Liver (tissue), 8 donors: ENCODE measurements at regions not wholly inside any gene's neighbourhood (a gene's known extent, or its start where the extent isn't known, plus 50 kb on each side); places are given as distances from the start of the nearest gene placed in this dataset.

Experiments used
- DNase-seq: peaks from one replicate; pipeline ENCODE4 v3.0.0-alpha.2; 2017; ENCODE audit warnings: low spot score
- H3K27ac ChIP-seq, 2 donors: one replicate each; pipeline ENCODE4 v1.7.0; 2013; ENCODE audit warnings: inconsistent platforms in 2 of 2, low read length in 2 of 2, control low read depth in 1 of 2, low read depth in 1 of 2, mild to moderate bottlenecking in 1 of 2
- H3K27me3 ChIP-seq, 4 donors: one replicate each; pipeline versions ENCODE4 v1.6.1 to v1.7.0; 2013; ENCODE audit warnings: low read length in 3 of 4, inconsistent platforms in 1 of 4, mild to moderate bottlenecking in 1 of 4, moderate library complexity in 1 of 4; ENCODE audit not compliant: control insufficient read depth in 4 of 4, insufficient read depth in 4 of 4
- H3K36me3 ChIP-seq, 4 donors: one replicate each; pipeline versions ENCODE4 v1.6.1 to v1.7.0; 2013; ENCODE audit warnings: low read length in 3 of 4, mild to moderate bottlenecking in 3 of 4, low read depth in 1 of 4, moderate library complexity in 1 of 4; ENCODE audit not compliant: control insufficient read depth in 4 of 4, insufficient read depth in 3 of 4
- H3K4me1 ChIP-seq, 4 donors: one replicate each; pipeline versions ENCODE4 v1.6.1 to v1.7.0; 2013; ENCODE audit warnings: low read length in 3 of 4, mild to moderate bottlenecking in 3 of 4, moderate library complexity in 1 of 4; ENCODE audit not compliant: control insufficient read depth in 4 of 4, insufficient read depth in 4 of 4
- H3K4me3 ChIP-seq, 3 donors: one replicate each; pipeline versions ENCODE4 v1.6.1 to v1.7.0; 2013; ENCODE audit warnings: low read length in 3 of 3, control low read depth in 1 of 3, low read depth in 1 of 3, mild to moderate bottlenecking in 1 of 3
- H3K9ac ChIP-seq, 2 donors: one replicate each; pipeline ENCODE4 v1.7.0; 2013; ENCODE audit warnings: low read length in 2 of 2, mild to moderate bottlenecking in 2 of 2, moderate library complexity in 2 of 2, control low read depth in 1 of 2, low read depth in 1 of 2
- H3K9me3 ChIP-seq, 4 donors: one replicate each; pipeline versions ENCODE4 v1.6.1 to v1.7.0; 2013; ENCODE audit warnings: low read length in 3 of 4; ENCODE audit not compliant: control insufficient read depth in 4 of 4
- CTCF ChIP-seq: fragments of 150-350 bp; IDR thresholded peaks from 2 replicates; pipeline ENCODE4 v1.5.1; 2017; ENCODE audit warnings: improper control_type of control experiment, low read depth, low read length; ENCODE audit not compliant: missing input control
- EGR1 ChIP-seq, 2 donors: IDR thresholded peaks; 2 replicates each; pipeline ENCODE4 v1.6.1; 2016 to 2018; ENCODE audit warnings: antibody characterized with exemption in 2 of 2, low read depth in 2 of 2
- FOXA1 ChIP-seq: IDR thresholded peaks from 2 replicates; pipeline ENCODE4 v1.6.1; 2016; ENCODE audit warnings: antibody characterized with exemption
- FOXA2 ChIP-seq: IDR thresholded peaks from 2 replicates; pipeline ENCODE4 v1.6.1; 2016; ENCODE audit warnings: antibody characterized with exemption
- GABPA ChIP-seq, 2 donors: IDR thresholded peaks in 1 of 2; conservative IDR thresholded peaks in 1 of 2; 2 replicates each; pipeline ENCODE4 v1.6.1; 2016; ENCODE audit warnings: antibody characterized with exemption in 2 of 2, mild to moderate bottlenecking in 1 of 2, moderate library complexity in 1 of 2
- HNF4A ChIP-seq, 2 donors: conservative IDR thresholded peaks; 2 replicates each; pipeline ENCODE4 v1.6.1; 2016; ENCODE audit warnings: antibody characterized with exemption in 2 of 2, mild to moderate bottlenecking in 2 of 2
- HNF4G ChIP-seq: IDR thresholded peaks from 2 replicates; pipeline ENCODE4 v1.6.1; 2016; ENCODE audit warnings: antibody characterized with exemption
- JUND ChIP-seq, 2 donors: IDR thresholded peaks; 2 replicates each; pipeline ENCODE4 v1.6.1; 2016; ENCODE audit warnings: antibody characterized with exemption in 2 of 2
- MAX ChIP-seq: IDR thresholded peaks from 2 replicates; pipeline ENCODE4 v1.6.1; 2016; ENCODE audit warnings: antibody characterized with exemption
- NR2F2 ChIP-seq: IDR thresholded peaks from 2 replicates; pipeline ENCODE4 v1.6.1; 2016; ENCODE audit warnings: antibody characterized with exemption
- REST ChIP-seq: IDR thresholded peaks from 2 replicates; pipeline ENCODE4 v1.6.1; 2016; ENCODE audit warnings: antibody characterized with exemption, mild to moderate bottlenecking
- RXRA ChIP-seq, 2 donors: IDR thresholded peaks; 2 replicates each; pipeline ENCODE4 v1.6.1; 2017 to 2018; ENCODE audit warnings: antibody characterized with exemption in 2 of 2, mild to moderate bottlenecking in 1 of 2
- TAF1 ChIP-seq: conservative IDR thresholded peaks from 2 replicates; pipeline ENCODE4 v1.6.1; 2016; ENCODE audit warnings: antibody characterized with exemption, mild to moderate bottlenecking
- YY1 ChIP-seq: IDR thresholded peaks from 2 replicates; pipeline ENCODE4 v1.6.1; 2016; ENCODE audit warnings: antibody characterized with exemption, mild to moderate bottlenecking
- WGBS: extraction: QIAGEN DNeasy Blood & Tissue Kit; methylation state at CpG from one replicate; pipeline ENCODE4 v1.1.7; 2013; 5-methylcytosine and 5-hydroxymethylcytosine counted together
- TF ChIP-seq, protein P1 (sequence below): IDR thresholded peaks from 2 replicates; pipeline ENCODE4 v1.6.1; 2016; ENCODE audit warnings: antibody characterized with exemption
- donor health status: healthy.
- donor health status: healthy.
- donor health status: healthy.
- donor health status: healthy.
- donor health status: healthy.

DNA sequence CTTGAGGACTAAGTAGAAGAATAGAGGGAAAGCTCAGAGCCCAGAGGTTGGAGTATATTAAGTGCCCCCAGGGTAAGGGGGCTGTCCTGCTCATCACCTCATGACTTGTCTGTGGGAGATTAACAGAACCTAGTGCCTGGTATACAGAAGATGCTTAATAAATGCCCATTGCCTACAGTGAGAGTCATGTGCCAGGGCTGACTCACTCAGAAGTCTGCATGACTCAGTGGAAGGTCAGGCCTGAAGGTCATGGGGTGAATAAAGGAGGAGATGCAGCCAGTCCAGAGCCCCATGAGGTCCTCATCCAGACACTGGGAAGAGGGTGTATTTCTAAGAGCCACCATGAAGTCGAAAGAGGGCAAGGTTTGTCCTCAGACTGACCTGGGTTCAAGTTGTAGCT lies 62.5 kb upstream of the TLE3 start (continued):
- TF ChIP-seq REST (no peak), HNF4A (conservative IDR thresholded peaks at IDR 0.05) (no peak), EGR1 (IDR thresholded peaks at IDR 0.05; ENCODE audit: low read depth in 2 of 2) (no peak), GABPA (IDR thresholded peaks at IDR 0.05 in 1 of 2, conservative IDR thresholded peaks at IDR 0.05 in 1 of 2) (no peak), YY1 (no peak), RXRA (IDR thresholded peaks at IDR 0.05) (no peak), FOXA2 (no peak)

- no peaks in the 10 kb centered on the region for H3K27me3 ChIP-seq
- 78% methylated on average over 2 of the region's 2 CpGs for WGBS
- no peak overlapping the region for H3K4me3 ChIP-seq
- H3K9me3 ChIP-seq, result no peaks in the 10 kb centered on the region
- TF ChIP-seq HNF4A (conservative IDR thresholded peaks at IDR 0.05) (peak in 1 of 2 donors; percentile 20), CTCF (no peak), EGR1 (IDR thresholded peaks at IDR 0.05; ENCODE audit: low read depth in 2 of 2) (no peak)
- H3K4me1 ChIP-seq, result peaks cover 0 to 7% (median 3%) of the 10 kb centered on the region in 4 donors
- DNase-seq, result no peak
- H3K9ac ChIP-seq, result no peak overlapping the region
- H3K27ac ChIP-seq, result no peak overlapping the region
- H3K36me3 ChIP-seq, result no peaks in the 10 kb centered on the region
These were observed 61.9 kb upstream of the TLE3 start for GRCh38 chr15:70159713-70160009.

DNA sequence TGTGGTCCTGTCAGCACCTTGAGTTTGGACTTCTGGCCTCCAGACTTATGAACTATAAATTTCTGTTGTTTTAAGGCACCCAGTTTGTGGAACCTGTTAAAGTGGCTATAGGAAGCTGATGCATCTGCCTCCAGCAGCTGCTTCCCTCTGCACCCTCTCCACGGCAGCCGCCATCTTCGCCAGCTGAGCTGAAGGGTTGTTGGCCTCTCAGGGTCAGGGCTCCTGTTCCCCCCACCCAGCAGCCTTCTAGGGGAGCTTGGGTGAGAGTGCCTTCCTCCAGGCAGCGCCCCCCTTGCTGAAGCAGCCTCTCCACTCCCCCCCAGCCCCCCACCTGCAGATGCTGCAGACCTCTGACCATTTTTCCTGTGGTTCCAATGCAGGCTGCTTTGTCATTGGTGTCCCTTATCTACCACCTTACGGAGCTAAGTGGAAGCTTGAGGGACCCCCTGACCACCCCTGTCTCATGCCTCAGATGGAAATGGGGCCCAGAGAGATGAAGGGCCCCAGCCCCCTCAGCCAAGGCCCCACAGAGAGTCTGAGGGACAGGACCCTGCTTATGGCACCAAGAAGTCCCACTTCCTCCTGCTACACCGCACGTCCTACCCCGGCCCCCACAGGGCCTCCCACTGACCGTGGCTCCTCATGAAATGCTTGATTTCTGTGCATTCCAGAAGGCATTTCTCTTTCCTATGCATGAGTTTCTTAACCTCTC lies 61.4 kb upstream of the TLE3 start:
- Histone ChIP-seq H3K27ac (no peak overlapping the region), H3K36me3 (no peaks in the 10 kb centered on the region), H3K9me3 (no peaks in the 10 kb centered on the region), H3K27me3 (no peaks in the 10 kb centered on the region), H3K4me3 (no peak overlapping the region), H3K9ac (no peak overlapping the region), H3K4me1 (peaks cover 0 to 4% (median 3%) of the 10 kb centered on the region in 4 donors)
- WGBS, result 87% methylated on average over 9 of the region's 9 CpGs
- DNase-seq, result no peak
- TF ChIP-seq FOXA2, result no peak
- TF ChIP-seq EGR1 (IDR thresholded peaks at IDR 0.05; ENCODE audit: low read depth in 2 of 2), result no peak
- TF ChIP-seq, protein P1, sequence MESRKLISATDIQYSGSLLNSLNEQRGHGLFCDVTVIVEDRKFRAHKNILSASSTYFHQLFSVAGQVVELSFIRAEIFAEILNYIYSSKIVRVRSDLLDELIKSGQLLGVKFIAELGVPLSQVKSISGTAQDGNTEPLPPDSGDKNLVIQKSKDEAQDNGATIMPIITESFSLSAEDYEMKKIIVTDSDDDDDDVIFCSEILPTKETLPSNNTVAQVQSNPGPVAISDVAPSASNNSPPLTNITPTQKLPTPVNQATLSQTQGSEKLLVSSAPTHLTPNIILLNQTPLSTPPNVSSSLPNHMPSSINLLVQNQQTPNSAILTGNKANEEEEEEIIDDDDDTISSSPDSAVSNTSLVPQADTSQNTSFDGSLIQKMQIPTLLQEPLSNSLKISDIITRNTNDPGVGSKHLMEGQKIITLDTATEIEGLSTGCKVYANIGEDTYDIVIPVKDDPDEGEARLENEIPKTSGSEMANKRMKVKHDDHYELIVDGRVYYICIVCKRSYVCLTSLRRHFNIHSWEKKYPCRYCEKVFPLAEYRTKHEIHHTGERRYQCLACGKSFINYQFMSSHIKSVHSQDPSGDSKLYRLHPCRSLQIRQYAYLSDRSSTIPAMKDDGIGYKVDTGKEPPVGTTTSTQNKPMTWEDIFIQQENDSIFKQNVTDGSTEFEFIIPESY, result no peak
- TF ChIP-seq FOXA1, result no peak
- no peak for TF ChIP-seq RXRA (IDR thresholded peaks at IDR 0.05)
- no peak for TF ChIP-seq REST
- no peak for TF ChIP-seq TAF1
- TF ChIP-seq NR2F2, result no peak
- TF ChIP-seq JUND (IDR thresholded peaks at IDR 0.05), result no peak
- no peak for TF ChIP-seq YY1
- no peak for TF ChIP-seq CTCF
- no peak for TF ChIP-seq MAX
- TF ChIP-seq HNF4G, result no peak
